ENCODE measurements at regions not wholly inside any gene's neighbourhood (a gene's known extent, or its start where the extent isn't known, plus 50 kb on each side); places are given as distances from the start of the nearest gene placed in this dataset.

GRCh38 chr2:156088587-156088986 lies 243.9 kb downstream of the NR4A2 start:
- no peak overlapping the region for H2BK15ac ChIP-seq (ENCODE audit: low read depth, low read length)
- 0 out of 4 replicates have a peak, but pooled peaks cover 0 to 6% of the 10 kb centered on the region in 2 experiments for H3K4me1 Mint-ChIP-seq
- peaks cover 6 to 9% of the 10 kb centered on the region in 2 experiments; a peak in 3 of 5 replicates for H3K9me3 Mint-ChIP-seq
- H4K5ac ChIP-seq (ENCODE audit: insufficient read length, low read depth, low read length) = no peak overlapping the region
- H2BK12ac ChIP-seq (ENCODE audit: insufficient read length, low read depth, low read length) = no peak overlapping the region
- no peaks in the 10 kb centered on the region for H4K20me1 ChIP-seq (ENCODE audit: control insufficient read depth, insufficient read depth, insufficient read length)
- H2BK20ac ChIP-seq (ENCODE audit: low read depth, low read length, poor library complexity, severe bottlenecking) = no peak overlapping the region
- no peak overlapping the region for H2BK120ac ChIP-seq (ENCODE audit: low read depth, low read length, poor library complexity, severe bottlenecking)
- H3K4me2 ChIP-seq (ENCODE audit: insufficient read depth, insufficient read length, low read length) = no peak overlapping the region
- peaks cover 0 to 14% (median 12%) of the 10 kb centered on the region in 3 experiments; a peak in 5 of 7 replicates for H3K36me3 Mint-ChIP-seq (ENCODE audit: insufficient read depth in 1 of 3, low read depth in 3 of 3)
- H3K4me1 ChIP-seq (ENCODE audit: insufficient read depth, low read length) = no peaks in the 10 kb centered on the region
- no peak overlapping the region for H3K23ac ChIP-seq (ENCODE audit: insufficient read length, low read depth, low read length)
- H3K27me3 Mint-ChIP-seq (ENCODE audit: low read depth) = no peaks in the 10 kb centered on the region
- no peak overlapping the region for H3K9ac ChIP-seq (ENCODE audit: extremely low read depth, insufficient read length, low read length)
- no peak for TF ChIP-seq CTCF (conservative IDR thresholded peaks at IDR 0.05)
- H3K4me3 Mint-ChIP-seq = no peak overlapping the region
- no peak overlapping the region for H4K91ac ChIP-seq (ENCODE audit: insufficient read length, low read depth, low read length)
- DNase-seq = no peak
- no peak overlapping the region for H2AFZ ChIP-seq (ENCODE audit: low read length)
- no peak overlapping the region for H2AK5ac ChIP-seq (ENCODE audit: insufficient read length, low read length)
- no peak overlapping the region for H3T11ph ChIP-seq (ENCODE audit: low read length)
- no peaks in the 10 kb centered on the region for H3K79me1 ChIP-seq (ENCODE audit: insufficient read depth, low read depth, low read length, poor library complexity, severe bottlenecking)
- H3K14ac ChIP-seq (ENCODE audit: insufficient read depth, low read length) = no peak overlapping the region
- no peak overlapping the region for H4K8ac ChIP-seq (replicated peaks; ENCODE audit: insufficient read length, low read depth, low read length)
- no peaks in the 10 kb centered on the region for H3K27me3 ChIP-seq (ENCODE audit: insufficient read depth, low read length)
- H3K79me2 ChIP-seq (ENCODE audit: insufficient read depth, low read length) = no peaks in the 10 kb centered on the region
- no peak overlapping the region for H2BK5ac ChIP-seq (ENCODE audit: insufficient read length, low read length)
- 0 out of 7 replicates have a peak overlapping the region, but pooled peaks of 1 of the 3 experiments have one; percentile 14 for H3K27ac Mint-ChIP-seq
- H3K4ac ChIP-seq (ENCODE audit: low read depth, low read length) = no peak overlapping the region
- H3K27ac ChIP-seq (ENCODE audit: insufficient read length, low read depth, low read length) = no peak overlapping the region
- no CpG with 5 or more reads among the region's 5 CpGs for WGBS (ENCODE audit: extremely low coverage, insufficient read length, low lambda C conversion rate)
- H3K23me2 ChIP-seq (ENCODE audit: insufficient read length, low read depth, low read length, poor library complexity, severe bottlenecking) = no peaks in the 10 kb centered on the region
- H3K18ac ChIP-seq (ENCODE audit: insufficient read length, low read depth, low read length) = no peak overlapping the region
- no peak overlapping the region for H3K56ac ChIP-seq (ENCODE audit: insufficient read length, low read depth, low read length)
- H3K9me3 ChIP-seq (ENCODE audit: control insufficient read depth, low read depth, low read length) = no peaks in the 10 kb centered on the region

Data from H9 (cell line).